ENCODE measurements at regions not wholly inside any gene's neighbourhood (a gene's known extent, or its start where the extent isn't known, plus 50 kb on each side); places are given as distances from the start of the nearest gene placed in this dataset.

GRCh38 chr14:97477353-97477752, 680.2 kb downstream of the VRK1 start:
- H3K27ac ChIP-seq, result no peak overlapping the region
- TF ChIP-seq CTCF (conservative IDR thresholded peaks at IDR 0.05) (no peak), ZFX (IDR thresholded peaks at IDR 0.05) (no peak)

GRCh38 chr14:97485201-97485600, 688.0 kb downstream of the VRK1 start:
- H3K27ac ChIP-seq, result no peak overlapping the region
- no peak for TF ChIP-seq CTCF (conservative IDR thresholded peaks at IDR 0.05)
- no peak for TF ChIP-seq ZFX (IDR thresholded peaks at IDR 0.05)

GRCh38 chr14:97486601-97487120, 689.5 kb downstream of the VRK1 start:
- no peak for TF ChIP-seq ZFX (IDR thresholded peaks at IDR 0.05)
- no peak for TF ChIP-seq CTCF (conservative IDR thresholded peaks at IDR 0.05)
- no peak overlapping the region for H3K27ac ChIP-seq

- H3K27ac ChIP-seq, result no peak overlapping the region
- TF ChIP-seq CTCF (conservative IDR thresholded peaks at IDR 0.05) (no peak), ZFX (IDR thresholded peaks at IDR 0.05) (no peak)
Measured at GRCh38 chr14:97489750-97490149, 692.6 kb downstream of the VRK1 start.

GRCh38 chr14:97490521-97491070, 693.4 kb downstream of the VRK1 start:
- TF ChIP-seq CTCF (conservative IDR thresholded peaks at IDR 0.05) (no peak), ZFX (IDR thresholded peaks at IDR 0.05) (no peak)
- H3K27ac ChIP-seq, result no peak overlapping the region

- H3K27ac ChIP-seq, result no peak overlapping the region
- TF ChIP-seq ZFX (IDR thresholded peaks at IDR 0.05) (no peak), CTCF (conservative IDR thresholded peaks at IDR 0.05) (no peak)
Measured at GRCh38 chr14:97491697-97492096, 694.5 kb downstream of the VRK1 start.

GRCh38 chr14:97499790-97500481, 702.8 kb downstream of the VRK1 start:
- TF ChIP-seq CTCF (conservative IDR thresholded peaks at IDR 0.05), result no peak
- TF ChIP-seq ZFX (IDR thresholded peaks at IDR 0.05), result no peak
- no peak overlapping the region for H3K27ac ChIP-seq
